H9 (cell line): ENCODE measurements at regions not wholly inside any gene's neighbourhood (a gene's known extent, or its start where the extent isn't known, plus 50 kb on each side); places are given as distances from the start of the nearest gene placed in this dataset.
"Not testable (repeated sequence)": the region's sequence is repeated elsewhere in the genome, so short reads cannot be mapped to it uniquely, and the experiment has no call there.

ENCODE experiments used
- DNase-seq: peaks from one replicate; pipeline ENCODE4 v3.0.0-alpha.2; 2017
- H2AFZ ChIP-seq: one replicate; pipeline ENCODE4 v1.6.1; 2013; ENCODE audit warnings: mild to moderate bottlenecking, low read length, control low read depth, moderate library complexity
- H2AK5ac ChIP-seq: 2 replicates; pipeline ENCODE4 v1.6.1; 2013; ENCODE audit warnings: low read length, control low read depth, mixed read lengths; ENCODE audit not compliant: insufficient read length
- H2BK120ac ChIP-seq: one replicate; pipeline ENCODE4 v1.6.1; 2013; ENCODE audit warnings: low read depth, mild to moderate bottlenecking, low read length, control low read depth, inconsistent platforms; ENCODE audit not compliant: poor library complexity, severe bottlenecking
- H2BK12ac ChIP-seq: 2 replicates; pipeline ENCODE4 v1.6.1; 2013; ENCODE audit warnings: low read length, control low read depth, mixed read lengths, low read depth; ENCODE audit not compliant: insufficient read length
- H2BK15ac ChIP-seq: 2 replicates; pipeline ENCODE4 v1.6.1; 2013; ENCODE audit warnings: low read depth, low read length, control low read depth
- H2BK20ac ChIP-seq: one replicate; pipeline ENCODE4 v1.6.1; 2013; ENCODE audit warnings: low read depth, mild to moderate bottlenecking, low read length, control low read depth, inconsistent platforms; ENCODE audit not compliant: poor library complexity, severe bottlenecking
- H2BK5ac ChIP-seq: 2 replicates; pipeline ENCODE4 v1.6.1; 2013; ENCODE audit warnings: low read length, control low read depth, mixed read lengths; ENCODE audit not compliant: insufficient read length
- H3K14ac ChIP-seq: 2 replicates; pipeline ENCODE4 v1.6.1; 2013; ENCODE audit warnings: low read length, control low read depth; ENCODE audit not compliant: insufficient read depth
- H3K18ac ChIP-seq: 2 replicates; pipeline ENCODE4 v1.6.1; 2013; ENCODE audit warnings: low read depth, mild to moderate bottlenecking, mixed read lengths, low read length, control low read depth; ENCODE audit not compliant: insufficient read length
- H3K23ac ChIP-seq: 2 replicates; pipeline ENCODE4 v1.6.1; 2013; ENCODE audit warnings: low read length, control low read depth, mixed read lengths, low read depth; ENCODE audit not compliant: insufficient read length
- H3K23me2 ChIP-seq: 2 replicates; pipeline ENCODE4 v1.6.1; 2013; ENCODE audit warnings: low read depth, mild to moderate bottlenecking, mixed read lengths, low read length, control low read depth; ENCODE audit not compliant: insufficient read length, poor library complexity, severe bottlenecking
- H3K27ac ChIP-seq: 2 replicates; pipeline ENCODE4 v1.5.1; 2013; ENCODE audit warnings: low read length, control low read depth, mixed read lengths, low read depth; ENCODE audit not compliant: insufficient read length
- H3K27me3 ChIP-seq: 2 replicates; pipeline ENCODE4 v1.6.1; 2013; ENCODE audit warnings: low read length, control low read depth, inconsistent platforms; ENCODE audit not compliant: insufficient read depth
- H3K4ac ChIP-seq: 2 replicates; pipeline ENCODE4 v1.6.1; 2013; ENCODE audit warnings: low read depth, mild to moderate bottlenecking, control low read depth, inconsistent platforms, low read length, moderate library complexity
- H3K4me1 ChIP-seq: 2 replicates; pipeline ENCODE4 v1.6.1; 2013; ENCODE audit warnings: low read length, control low read depth, inconsistent platforms; ENCODE audit not compliant: insufficient read depth
- H3K4me2 ChIP-seq: 2 replicates; pipeline ENCODE4 v1.6.1; 2013; ENCODE audit warnings: low read length, control low read depth, mixed read lengths; ENCODE audit not compliant: insufficient read length, insufficient read depth
- H3K56ac ChIP-seq: 2 replicates; pipeline ENCODE4 v1.6.1; 2013; ENCODE audit warnings: low read depth, mild to moderate bottlenecking, mixed read lengths, low read length, control low read depth; ENCODE audit not compliant: insufficient read length
- H3K79me1 ChIP-seq: 2 replicates; pipeline ENCODE4 v1.6.1; 2013; ENCODE audit warnings: low read depth, mild to moderate bottlenecking, moderate library complexity, low read length, control low read depth, inconsistent platforms; ENCODE audit not compliant: insufficient read depth, poor library complexity, severe bottlenecking
- H3K79me2 ChIP-seq: 2 replicates; pipeline ENCODE4 v1.6.1; 2013; ENCODE audit warnings: low read length, control low read depth, inconsistent platforms; ENCODE audit not compliant: insufficient read depth
- H3K9ac ChIP-seq: 2 replicates; pipeline ENCODE4 v1.6.1; 2013; ENCODE audit warnings: low read length, control low read depth, mixed read lengths; ENCODE audit not compliant: insufficient read length; ENCODE audit errors: extremely low read depth
- H3K9me3 ChIP-seq: one replicate; pipeline ENCODE4 v1.6.1; 2013; ENCODE audit warnings: low read depth, low read length, inconsistent platforms; ENCODE audit not compliant: control insufficient read depth
- H3T11ph ChIP-seq: one replicate; pipeline ENCODE4 v1.6.1; 2013; ENCODE audit warnings: mild to moderate bottlenecking, low read length, control low read depth, inconsistent platforms
- H4K20me1 ChIP-seq: one replicate; pipeline ENCODE4 v1.6.1; 2013; ENCODE audit not compliant: control insufficient read depth, insufficient read length, insufficient read depth
- H4K5ac ChIP-seq: 2 replicates; pipeline ENCODE4 v1.6.1; 2013; ENCODE audit warnings: low read depth, mild to moderate bottlenecking, mixed read lengths, low read length, control low read depth; ENCODE audit not compliant: insufficient read length
- H4K8ac ChIP-seq: replicated peaks from 2 replicates; pipeline ENCODE4 v1.6.1; 2013; ENCODE audit warnings: low read length, control low read depth, mixed read lengths, low read depth; ENCODE audit not compliant: insufficient read length
- H4K91ac ChIP-seq: 2 replicates; pipeline ENCODE4 v1.6.1; 2013; ENCODE audit warnings: low read depth, mild to moderate bottlenecking, moderate library complexity, mixed read lengths, low read length, control low read depth; ENCODE audit not compliant: insufficient read length
- H3K27ac Mint-ChIP-seq, 3 experiments: 2 replicates in 2 of 3; 3 replicates in 1 of 3; pipeline ENCODE4 v1.8.0; 2020 to 2021; ENCODE audit warnings: mixed read lengths in 3 of 3, mild to moderate bottlenecking in 1 of 3, moderate library complexity in 1 of 3
- H3K27me3 Mint-ChIP-seq: 2 replicates; pipeline ENCODE4 v1.8.0; 2021; ENCODE audit warnings: low read depth, mild to moderate bottlenecking, moderate library complexity, mixed read lengths
- H3K36me3 Mint-ChIP-seq, 3 experiments: 2 replicates in 2 of 3; 3 replicates in 1 of 3; pipeline ENCODE4 v1.8.0; 2020 to 2021; ENCODE audit warnings: low read depth in 3 of 3, mixed read lengths in 3 of 3; ENCODE audit not compliant: insufficient read depth in 1 of 3
- H3K4me1 Mint-ChIP-seq, 2 experiments: 2 replicates each; pipeline ENCODE4 v1.8.0; 2020; ENCODE audit warnings: mixed read lengths in 2 of 2
- H3K4me3 Mint-ChIP-seq, 2 experiments: 2 replicates in 1 of 2; 3 replicates in 1 of 2; pipeline ENCODE4 v1.8.0; 2020 to 2021; ENCODE audit warnings: mild to moderate bottlenecking in 2 of 2, mixed read lengths in 2 of 2, moderate library complexity in 1 of 2
- H3K9me3 Mint-ChIP-seq, 2 experiments: 2 replicates in 1 of 2; 3 replicates in 1 of 2; pipeline ENCODE4 v1.8.0; 2020; ENCODE audit warnings: mild to moderate bottlenecking in 2 of 2, mixed read lengths in 2 of 2, moderate library complexity in 1 of 2
- WGBS: extraction: QIAGEN DNeasy Blood & Tissue Kit; methylation state at CpG from one replicate; pipeline ENCODE4 v1.1.7; 2013; ENCODE audit warnings: missing lambda C conversion rate, low lambda C conversion rate, mixed read lengths; ENCODE audit not compliant: insufficient read length; ENCODE audit errors: extremely low coverage; 5-methylcytosine and 5-hydroxymethylcytosine counted together

GRCh38 chr1:101493920-101494319 lies 257.1 kb downstream of the S1PR1 start:
- H3K4me1 ChIP-seq, H3K14ac ChIP-seq, H4K5ac ChIP-seq, H3K79me1 ChIP-seq, H3K27ac ChIP-seq, H4K91ac ChIP-seq, H3K27me3 Mint-ChIP-seq, H2BK15ac ChIP-seq, H3K4me1 Mint-ChIP-seq, H4K20me1 ChIP-seq, H2AK5ac ChIP-seq, H3K4ac ChIP-seq, H3K27ac Mint-ChIP-seq, H3K23me2 ChIP-seq, H3K79me2 ChIP-seq, DNase-seq, H2BK12ac ChIP-seq, H3K9ac ChIP-seq, H3K27me3 ChIP-seq, H2AFZ ChIP-seq, H3K56ac ChIP-seq, H2BK20ac ChIP-seq, H3K4me2 ChIP-seq, H2BK5ac ChIP-seq, H2BK120ac ChIP-seq, H3K23ac ChIP-seq, H4K8ac ChIP-seq, H3K18ac ChIP-seq, H3K4me3 Mint-ChIP-seq, H3T11ph ChIP-seq, H3K9me3 ChIP-seq: not testable (repeated sequence)
- Mint-ChIP-seq H3K36me3 (peaks cover 0 to 11% (median 2%) of the 10 kb centered on the region in 3 experiments; a peak in 5 of 7 replicates), H3K9me3 (peaks cover 6 to 12% of the 10 kb centered on the region in 2 experiments; a peak in 3 of 5 replicates)
- WGBS, result no CpG with 5 or more reads among the region's 3 CpGs
